ENCODE measurements at regions not wholly inside any gene's neighbourhood (a gene's known extent, or its start where the extent isn't known, plus 50 kb on each side); places are given as distances from the start of the nearest gene placed in this dataset.

GRCh38 chr2:142483653-142484052 is 352.8 kb upstream of the LRP1B start:
- Histone ChIP-seq H3K9ac (ENCODE audit: insufficient read depth in 1 of 2, low read length in 2 of 2) (no peak overlapping the region), H3K4me1 (ENCODE audit: control insufficient read depth in 5 of 5, insufficient read depth in 5 of 5, low read length in 5 of 5) (peaks cover 0 to 3% (median 0%) of the 10 kb centered on the region in 5 donors), H3K9me3 (ENCODE audit: control insufficient read depth in 4 of 4, insufficient read depth in 3 of 4, low read length in 3 of 4) (peaks cover 0 to 8% (median 2%) of the 10 kb centered on the region in 4 donors), H3K27me3 (ENCODE audit: control insufficient read depth in 3 of 3, insufficient read depth in 3 of 3, low read length in 2 of 3) (no peaks in the 10 kb centered on the region), H3K27ac (ENCODE audit: low read depth in 1 of 2, low read length in 1 of 2) (no peak overlapping the region), H3K36me3 (ENCODE audit: control insufficient read depth in 4 of 4, insufficient read depth in 4 of 4, low read length in 4 of 4) (no peaks in the 10 kb centered on the region), H3K4me3 (no peak overlapping the region)
- DNase-seq = no peak
- ATAC-seq (ENCODE audit: insufficient read depth, low FRiP score) = no peak
- TF ChIP-seq CTCF (IDR thresholded peaks at IDR 0.05; ENCODE audit: control extremely low read depth, extremely low read depth) = no peak
- WGBS, 2 donors = 77 to 93% methylated on average over 1 of the region's 1 CpG

GRCh38 chr2:142478206-142478605 is 347.4 kb upstream of the LRP1B start:
- peak in 1 of 3 donors; percentile 5 for DNase-seq
- Histone ChIP-seq H3K4me1 (ENCODE audit: control insufficient read depth in 5 of 5, insufficient read depth in 5 of 5, low read length in 5 of 5) (no peaks in the 10 kb centered on the region), H3K27me3 (ENCODE audit: control insufficient read depth in 3 of 3, insufficient read depth in 3 of 3, low read length in 2 of 3) (no peaks in the 10 kb centered on the region), H3K4me3 (no peak overlapping the region), H3K9ac (ENCODE audit: insufficient read depth in 1 of 2, low read length in 2 of 2) (no peak overlapping the region), H3K27ac (ENCODE audit: low read depth in 1 of 2, low read length in 1 of 2) (no peak overlapping the region), H3K36me3 (ENCODE audit: control insufficient read depth in 4 of 4, insufficient read depth in 4 of 4, low read length in 4 of 4) (no peaks in the 10 kb centered on the region), H3K9me3 (ENCODE audit: control insufficient read depth in 4 of 4, insufficient read depth in 3 of 4, low read length in 3 of 4) (no peaks in the 10 kb centered on the region)
- no peak for TF ChIP-seq CTCF (IDR thresholded peaks at IDR 0.05; ENCODE audit: control extremely low read depth, extremely low read depth)
- no peak for ATAC-seq (ENCODE audit: insufficient read depth, low FRiP score)
- WGBS, 2 donors = 65 to 71% methylated on average over 2 of the region's 2 CpGs

GRCh38 chr2:142472382-142472781 is 341.6 kb upstream of the LRP1B start:
- Histone ChIP-seq H3K9me3 (ENCODE audit: control insufficient read depth in 4 of 4, insufficient read depth in 3 of 4, low read length in 3 of 4) (no peaks in the 10 kb centered on the region), H3K27ac (ENCODE audit: low read depth in 1 of 2, low read length in 1 of 2) (no peak overlapping the region), H3K4me1 (ENCODE audit: control insufficient read depth in 5 of 5, insufficient read depth in 5 of 5, low read length in 5 of 5) (no peaks in the 10 kb centered on the region), H3K9ac (ENCODE audit: insufficient read depth in 1 of 2, low read length in 2 of 2) (no peak overlapping the region), H3K27me3 (ENCODE audit: control insufficient read depth in 3 of 3, insufficient read depth in 3 of 3, low read length in 2 of 3) (no peaks in the 10 kb centered on the region), H3K4me3 (no peak overlapping the region), H3K36me3 (ENCODE audit: control insufficient read depth in 4 of 4, insufficient read depth in 4 of 4, low read length in 4 of 4) (no peaks in the 10 kb centered on the region)
- 40 to 70% methylated on average over 1 of the region's 1 CpG for WGBS, 2 donors
- DNase-seq (peak in 1 of 3 donors; percentile 28), ATAC-seq (ENCODE audit: insufficient read depth, low FRiP score) (no peak)
- TF ChIP-seq CTCF (IDR thresholded peaks at IDR 0.05; ENCODE audit: control extremely low read depth, extremely low read depth) = no peak

GRCh38 chr2:142467321-142467720 is 336.5 kb upstream of the LRP1B start:
- no peak overlapping the region for H3K4me3 ChIP-seq
- H3K27ac ChIP-seq (ENCODE audit: low read depth in 1 of 2, low read length in 1 of 2) = no peak overlapping the region
- no peaks in the 10 kb centered on the region for H3K27me3 ChIP-seq (ENCODE audit: control insufficient read depth in 3 of 3, insufficient read depth in 3 of 3, low read length in 2 of 3)
- no peaks in the 10 kb centered on the region for H3K4me1 ChIP-seq (ENCODE audit: control insufficient read depth in 5 of 5, insufficient read depth in 5 of 5, low read length in 5 of 5)
- DNase-seq (no peak), ATAC-seq (ENCODE audit: insufficient read depth, low FRiP score) (no peak)
- H3K36me3 ChIP-seq (ENCODE audit: control insufficient read depth in 4 of 4, insufficient read depth in 4 of 4, low read length in 4 of 4) = no peaks in the 10 kb centered on the region
- no peaks in the 10 kb centered on the region for H3K9me3 ChIP-seq (ENCODE audit: control insufficient read depth in 4 of 4, insufficient read depth in 3 of 4, low read length in 3 of 4)
- no peak for TF ChIP-seq CTCF (IDR thresholded peaks at IDR 0.05; ENCODE audit: control extremely low read depth, extremely low read depth)
- 75 to 85% methylated on average over 1 of the region's 1 CpG for WGBS, 2 donors
- no peak overlapping the region for H3K9ac ChIP-seq (ENCODE audit: insufficient read depth in 1 of 2, low read length in 2 of 2)
